Endothelial cell (in vitro differentiated cells): ENCODE measurements at regions not wholly inside any gene's neighbourhood (a gene's known extent, or its start where the extent isn't known, plus 50 kb on each side); places are given as distances from the start of the nearest gene placed in this dataset.

Experiments used
- DNase-seq: peaks from one replicate; pipeline ENCODE4 v3.0.0; 2021; ENCODE audit warnings: low spot score
- H3K27ac Mint-ChIP-seq: one replicate; pipeline ENCODE4 v1.8.0; 2021; ENCODE audit warnings: mixed read lengths, inconsistent platforms; ENCODE audit not compliant: unreplicated experiment
- H3K27me3 Mint-ChIP-seq: one replicate; pipeline ENCODE4 v1.8.0; 2021; ENCODE audit warnings: mild to moderate bottlenecking, moderate library complexity, mixed read lengths, inconsistent platforms; ENCODE audit not compliant: unreplicated experiment
- H3K36me3 Mint-ChIP-seq: one replicate; pipeline ENCODE4 v1.8.0; 2021; ENCODE audit warnings: mild to moderate bottlenecking, low read depth, mixed read lengths, inconsistent platforms; ENCODE audit not compliant: unreplicated experiment
- H3K4me1 Mint-ChIP-seq: one replicate; pipeline ENCODE4 v1.8.0; 2021; ENCODE audit warnings: mild to moderate bottlenecking, mixed read lengths, inconsistent platforms; ENCODE audit not compliant: unreplicated experiment
- H3K4me3 Mint-ChIP-seq: one replicate; pipeline ENCODE4 v1.8.0; 2021; ENCODE audit warnings: mild to moderate bottlenecking, mixed read lengths, inconsistent platforms; ENCODE audit not compliant: unreplicated experiment
- H3K9me3 Mint-ChIP-seq: one replicate; pipeline ENCODE4 v1.8.0; 2021; ENCODE audit warnings: mixed read lengths, inconsistent platforms; ENCODE audit not compliant: unreplicated experiment
- TF ChIP-seq, protein P1 (sequence below): fragments of 200-600 bp; sonication (generic); IDR thresholded peaks from one replicate; pipeline ENCODE4 v1.5.0; 2021; ENCODE audit warnings: antibody characterized with exemption; ENCODE audit not compliant: unreplicated experiment

DNA sequence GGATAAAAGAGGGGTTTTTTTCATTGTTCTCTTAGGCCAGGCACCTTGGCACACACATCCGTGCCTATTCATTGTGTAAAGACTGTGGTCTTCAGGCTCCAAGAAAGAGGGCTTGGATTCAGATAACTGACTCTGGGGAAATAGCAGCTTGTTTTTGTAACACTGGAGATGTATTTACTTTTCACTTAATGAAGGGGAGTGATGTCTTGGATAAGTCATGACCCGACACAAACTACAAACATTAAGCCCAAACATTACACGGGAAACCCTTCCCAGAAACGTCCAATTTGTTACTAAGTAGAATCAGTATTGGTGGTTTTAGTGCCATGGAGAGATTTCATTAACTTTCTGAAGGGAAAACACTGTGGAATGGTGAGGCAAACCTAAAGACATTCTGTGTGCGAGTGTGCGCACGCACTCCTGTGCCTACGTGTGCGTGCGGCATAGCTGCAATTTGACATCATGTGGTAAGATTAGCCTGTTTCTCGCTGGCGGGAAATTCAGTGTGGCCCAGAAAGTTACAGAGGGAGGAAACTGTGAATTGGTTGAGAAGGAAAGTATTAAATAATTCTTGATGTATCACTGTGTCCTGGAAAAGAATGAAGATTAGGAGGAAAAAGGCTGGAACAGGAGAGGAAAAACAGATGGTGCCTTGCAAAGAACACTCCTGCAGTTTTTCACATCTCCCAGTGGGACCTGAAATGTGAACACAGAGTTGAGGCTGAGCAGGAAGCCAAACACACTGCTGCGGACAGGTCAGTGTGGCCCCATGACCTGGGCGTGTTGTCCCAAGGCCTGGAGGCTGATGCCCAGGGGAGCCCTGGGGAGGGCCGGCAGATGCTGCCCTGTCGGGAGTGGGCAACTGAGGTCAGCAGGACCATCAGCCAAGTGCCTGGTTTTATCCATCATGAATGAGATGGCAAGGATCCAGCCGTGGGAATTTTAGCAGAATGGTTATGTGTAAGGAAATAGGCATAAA is 108.5 kb downstream of the GAS1 start:
- peaks cover 2% of the 10 kb centered on the region for H3K4me1 Mint-ChIP-seq
- no peak overlapping the region for H3K27ac Mint-ChIP-seq
- no peak overlapping the region for H3K4me3 Mint-ChIP-seq

GRCh38 chr9:86837345-86837744 is 110.0 kb downstream of the GAS1 start:
- H3K9me3 Mint-ChIP-seq = no peaks in the 10 kb centered on the region
- no peak overlapping the region for H3K27ac Mint-ChIP-seq
- H3K36me3 Mint-ChIP-seq = no peaks in the 10 kb centered on the region
- TF ChIP-seq, protein P1, sequence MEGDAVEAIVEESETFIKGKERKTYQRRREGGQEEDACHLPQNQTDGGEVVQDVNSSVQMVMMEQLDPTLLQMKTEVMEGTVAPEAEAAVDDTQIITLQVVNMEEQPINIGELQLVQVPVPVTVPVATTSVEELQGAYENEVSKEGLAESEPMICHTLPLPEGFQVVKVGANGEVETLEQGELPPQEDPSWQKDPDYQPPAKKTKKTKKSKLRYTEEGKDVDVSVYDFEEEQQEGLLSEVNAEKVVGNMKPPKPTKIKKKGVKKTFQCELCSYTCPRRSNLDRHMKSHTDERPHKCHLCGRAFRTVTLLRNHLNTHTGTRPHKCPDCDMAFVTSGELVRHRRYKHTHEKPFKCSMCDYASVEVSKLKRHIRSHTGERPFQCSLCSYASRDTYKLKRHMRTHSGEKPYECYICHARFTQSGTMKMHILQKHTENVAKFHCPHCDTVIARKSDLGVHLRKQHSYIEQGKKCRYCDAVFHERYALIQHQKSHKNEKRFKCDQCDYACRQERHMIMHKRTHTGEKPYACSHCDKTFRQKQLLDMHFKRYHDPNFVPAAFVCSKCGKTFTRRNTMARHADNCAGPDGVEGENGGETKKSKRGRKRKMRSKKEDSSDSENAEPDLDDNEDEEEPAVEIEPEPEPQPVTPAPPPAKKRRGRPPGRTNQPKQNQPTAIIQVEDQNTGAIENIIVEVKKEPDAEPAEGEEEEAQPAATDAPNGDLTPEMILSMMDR = no peak
- H3K27me3 Mint-ChIP-seq = no peaks in the 10 kb centered on the region
- H3K4me3 Mint-ChIP-seq = no peak overlapping the region
- peaks cover 2% of the 10 kb centered on the region for H3K4me1 Mint-ChIP-seq
- no peak for DNase-seq

More for the DNA sequence above, 108.5 kb downstream of the GAS1 start:
- DNase-seq = no peak
- no peaks in the 10 kb centered on the region for H3K27me3 Mint-ChIP-seq
- H3K36me3 Mint-ChIP-seq = no peaks in the 10 kb centered on the region
- H3K9me3 Mint-ChIP-seq = no peaks in the 10 kb centered on the region
- TF ChIP-seq, protein P1 = no peak

- Mint-ChIP-seq H3K36me3 (no peaks in the 10 kb centered on the region), H3K4me3 (no peak overlapping the region), H3K9me3 (no peaks in the 10 kb centered on the region), H3K4me1 (peaks cover 2% of the 10 kb centered on the region), H3K27ac (no peak overlapping the region), H3K27me3 (no peaks in the 10 kb centered on the region)
- TF ChIP-seq, protein P1 = no peak
- no peak for DNase-seq
These were observed 110.5 kb downstream of the GAS1 start for GRCh38 chr9:86836797-86837196.

DNA sequence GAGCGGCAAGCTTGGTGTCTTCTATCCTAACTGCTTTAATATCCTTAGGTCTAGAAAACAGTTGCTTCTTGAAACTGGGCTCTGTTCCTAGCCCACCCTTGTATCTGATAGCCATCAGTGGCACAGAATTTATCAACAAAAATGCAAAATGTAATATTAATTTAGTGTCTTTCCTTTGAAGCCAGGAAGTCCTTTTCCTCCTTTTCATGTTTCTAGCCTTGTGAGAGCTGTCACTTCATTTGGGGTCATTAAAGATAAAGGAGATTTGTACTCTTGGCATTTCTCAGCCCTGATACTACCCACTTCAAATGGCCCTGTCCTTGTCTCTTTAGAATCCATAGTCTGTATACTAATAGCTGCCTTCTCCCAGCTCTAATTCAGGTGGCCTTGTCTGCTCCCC is 111.0 kb downstream of the GAS1 start:
- no peak for DNase-seq
- H3K4me1 Mint-ChIP-seq = peaks cover 2% of the 10 kb centered on the region
- H3K9me3 Mint-ChIP-seq = no peaks in the 10 kb centered on the region
- no peaks in the 10 kb centered on the region for H3K36me3 Mint-ChIP-seq
- TF ChIP-seq, protein P1 = no peak
- H3K27ac Mint-ChIP-seq = no peak overlapping the region
- H3K4me3 Mint-ChIP-seq = no peak overlapping the region
- H3K27me3 Mint-ChIP-seq = no peaks in the 10 kb centered on the region

GRCh38 chr9:86830356-86830755 is 117.0 kb downstream of the GAS1 start:
- Mint-ChIP-seq H3K36me3 (no peaks in the 10 kb centered on the region), H3K4me3 (no peak overlapping the region), H3K4me1 (no peaks in the 10 kb centered on the region), H3K9me3 (no peaks in the 10 kb centered on the region), H3K27me3 (peaks cover 2% of the 10 kb centered on the region), H3K27ac (no peak overlapping the region)
- no peak for DNase-seq
- TF ChIP-seq, protein P1 = no peak
